Inferior parietal cortex (tissue), 1 donor: ENCODE measurements at regions not wholly inside any gene's neighbourhood (a gene's known extent, or its start where the extent isn't known, plus 50 kb on each side); places are given as distances from the start of the nearest gene placed in this dataset.

Experiments used
- DNase-seq: peaks from one replicate; pipeline ENCODE4 v3.0.0-alpha.2; 2016; ENCODE audit errors: extremely low spot score

- DNase-seq: peak; percentile 95
Measured at GRCh38 chr2:222993920-222994650, 57.9 kb upstream of the KCNE4 start.

DNA sequence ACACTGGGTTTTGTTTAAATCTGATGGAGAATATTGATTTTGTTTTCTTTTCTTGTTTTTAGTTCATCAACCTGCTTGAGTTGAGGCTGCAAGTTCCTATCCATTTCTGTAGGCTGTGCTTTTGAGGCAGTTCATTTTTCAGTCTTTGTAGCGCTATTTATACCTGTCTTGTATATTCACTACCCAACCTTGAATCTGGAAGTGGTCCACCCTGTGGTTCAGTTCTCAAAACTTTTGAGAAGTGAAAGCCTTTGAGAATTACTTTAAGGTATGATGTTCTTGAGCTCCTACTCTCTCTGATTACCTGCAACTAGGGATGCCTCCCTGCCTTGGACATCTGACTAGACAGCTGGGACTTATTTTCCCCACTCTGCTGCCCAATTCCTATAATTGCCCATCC, 53.5 kb upstream of the KCNE4 start:
- DNase-seq: no peak

DNA sequence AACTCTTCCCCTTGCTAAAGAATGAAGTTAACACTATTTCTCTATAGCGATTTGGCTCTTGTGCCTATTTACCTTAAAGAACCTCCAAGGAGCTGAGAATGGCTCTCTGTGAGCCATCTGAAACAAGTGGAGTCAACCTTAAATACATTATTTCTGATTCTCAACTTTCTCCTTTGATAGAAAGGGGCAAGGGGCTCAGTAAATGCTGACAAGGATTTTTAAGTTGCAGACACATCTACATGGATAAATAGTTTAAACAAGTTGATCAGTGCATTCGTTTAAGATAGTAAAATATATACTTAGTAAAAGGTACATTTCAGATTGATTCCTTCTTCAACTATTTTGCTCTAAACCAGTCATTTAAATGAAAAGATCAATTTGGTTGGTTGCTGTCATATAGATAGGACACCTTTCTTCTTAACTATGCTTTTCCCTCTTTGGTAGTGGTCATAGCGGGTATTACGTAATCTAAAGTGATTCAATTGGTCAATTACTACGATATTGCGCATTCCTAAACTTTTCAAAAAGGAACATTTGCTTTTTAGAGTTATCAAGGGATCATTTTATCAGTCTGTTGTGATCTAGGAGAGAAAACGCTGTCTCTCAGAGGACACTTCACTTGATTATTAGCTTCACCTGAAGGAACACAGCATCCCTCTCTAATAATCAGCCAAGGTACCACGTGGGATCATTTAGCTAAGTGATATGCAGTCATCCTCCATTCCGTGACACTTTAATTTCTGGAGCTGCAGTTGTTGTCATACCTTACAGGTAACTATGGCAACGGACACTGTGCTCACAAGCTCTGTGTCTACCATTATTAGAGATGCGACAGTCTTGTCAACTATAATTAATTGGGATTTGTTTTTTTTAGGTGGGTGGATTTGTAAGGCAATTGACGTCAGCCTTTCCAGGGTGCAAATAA, 50.9 kb upstream of the KCNE4 start:
- peak; percentile 11 for DNase-seq

DNA sequence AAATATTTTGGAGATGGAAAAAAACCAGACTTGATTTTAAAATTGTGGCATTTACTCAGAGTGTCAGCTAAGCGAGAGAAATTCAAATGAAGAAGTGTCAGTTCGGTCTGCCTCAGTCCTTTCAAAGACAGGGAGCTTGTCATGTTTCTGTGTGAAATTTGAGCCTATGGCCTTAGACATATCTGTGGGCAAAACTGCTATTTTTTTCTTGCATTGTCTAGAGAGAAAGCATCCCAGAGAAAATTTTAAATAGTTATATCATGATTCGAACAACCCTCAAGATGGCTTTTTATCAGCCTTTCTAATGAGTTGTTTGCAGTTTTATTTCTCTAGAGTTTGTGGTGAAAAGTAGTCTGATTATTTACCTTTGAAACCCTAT, 50.2 kb upstream of the KCNE4 start:
- DNase-seq: no peak
